ENCODE measurements at regions not wholly inside any gene's neighbourhood (a gene's known extent, or its start where the extent isn't known, plus 50 kb on each side); places are given as distances from the start of the nearest gene placed in this dataset.

DNA sequence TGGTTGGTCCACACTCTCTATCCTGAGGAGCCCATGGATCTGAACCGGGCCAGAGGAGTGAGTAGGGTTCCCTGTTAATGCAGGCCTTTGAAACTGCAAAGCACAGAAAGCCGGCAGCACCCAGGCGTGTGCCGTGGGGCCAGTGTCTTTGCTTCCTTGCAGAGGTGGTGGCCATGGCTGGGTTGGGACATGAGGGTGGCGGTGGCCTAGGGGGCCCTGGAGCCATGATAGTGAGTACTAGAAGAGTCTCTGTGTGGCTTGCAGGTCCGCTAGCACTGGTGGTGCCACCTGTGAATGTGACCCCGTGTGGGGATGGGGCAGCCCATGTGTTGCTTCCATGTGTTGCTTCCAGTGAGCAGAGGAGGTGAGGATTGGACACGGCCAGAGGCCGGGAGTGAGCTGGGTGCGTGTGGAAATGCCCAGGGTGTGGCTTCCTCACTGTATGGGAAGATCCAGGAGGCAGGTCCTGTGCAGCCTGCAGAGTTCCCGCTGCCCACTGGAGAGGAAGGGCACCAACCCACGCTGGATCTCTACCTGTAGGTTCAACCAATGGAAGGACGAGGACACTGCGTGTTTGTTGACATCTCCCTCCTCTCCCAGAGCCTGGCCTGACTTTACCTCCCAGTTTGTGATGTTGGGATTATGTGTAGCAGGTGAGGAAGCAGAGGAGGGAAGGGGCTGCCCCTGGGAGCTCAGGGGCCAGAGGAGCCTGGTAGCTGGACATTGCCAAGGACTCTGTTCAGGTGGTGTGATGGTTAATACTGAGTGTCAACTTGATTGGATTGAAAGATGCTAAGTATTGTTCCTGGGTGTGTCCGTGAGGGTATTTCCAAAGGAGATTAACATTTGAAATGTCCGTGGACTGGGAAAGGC lies 796.6 kb downstream of the TBC1D22A start:
- Histone ChIP-seq H3K4me3 (no peak overlapping the region), H3K36me3 (no peaks in the 10 kb centered on the region), H3K4me1 (no peaks in the 10 kb centered on the region), H3K9me3 (no peaks in the 10 kb centered on the region), H3K27ac (no peak overlapping the region), H3K27me3 (no peaks in the 10 kb centered on the region)
- peak; percentile 32 for DNase-seq (ENCODE audit: low spot score)
- TF ChIP-seq CTCF (IDR thresholded peaks at IDR 0.05), result no peak

- no peak for DNase-seq (ENCODE audit: low spot score)
- H3K27me3 ChIP-seq, result no peaks in the 10 kb centered on the region
- TF ChIP-seq CTCF (IDR thresholded peaks at IDR 0.05), result no peak
- H3K9me3 ChIP-seq, result no peaks in the 10 kb centered on the region
- no peaks in the 10 kb centered on the region for H3K4me1 ChIP-seq
- no peak overlapping the region for H3K27ac ChIP-seq
- no peaks in the 10 kb centered on the region for H3K36me3 ChIP-seq
- no peak overlapping the region for H3K4me3 ChIP-seq
Observed at GRCh38 chr22:47556473-47556872, 794.0 kb downstream of the TBC1D22A start.

GRCh38 chr22:47553436-47553835 lies 791.0 kb downstream of the TBC1D22A start:
- TF ChIP-seq CTCF (IDR thresholded peaks at IDR 0.05), result no peak

DNA sequence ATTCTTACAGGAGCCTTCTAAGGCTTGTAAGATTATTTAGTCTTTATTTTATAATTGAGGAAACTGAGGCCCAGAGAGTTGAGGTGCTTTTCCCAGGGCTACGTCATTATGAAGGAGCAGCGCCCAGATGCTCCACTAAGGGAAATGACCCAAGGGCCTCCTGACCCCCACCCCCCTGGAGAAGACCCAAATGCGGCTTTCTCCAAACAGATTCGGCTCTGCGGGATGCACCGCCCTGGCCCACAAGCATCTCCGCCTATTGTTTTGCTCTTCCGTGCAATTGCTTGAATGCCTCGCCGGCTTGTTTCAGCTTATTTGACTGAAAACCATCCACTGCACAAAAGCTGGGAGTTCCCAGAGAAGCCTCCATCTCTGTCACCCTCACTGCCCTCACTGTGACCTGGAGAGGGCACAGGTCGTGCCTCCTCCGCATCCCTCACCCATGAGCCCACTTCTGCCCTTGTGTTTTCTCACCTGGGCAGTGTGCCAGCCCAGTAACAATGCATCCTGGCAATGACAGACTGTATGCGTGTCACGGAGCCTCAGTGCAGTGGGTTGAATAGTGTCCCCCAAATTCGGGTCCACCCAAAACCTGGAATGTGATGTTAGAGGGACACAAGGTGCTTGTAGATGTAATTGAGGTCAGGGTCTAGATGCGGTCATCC lies 790.2 kb downstream of the TBC1D22A start:
- no peaks in the 10 kb centered on the region for H3K27me3 ChIP-seq
- no peak overlapping the region for H3K4me3 ChIP-seq
- peak; percentile 30 for DNase-seq (ENCODE audit: low spot score)
- no peaks in the 10 kb centered on the region for H3K4me1 ChIP-seq
- H3K27ac ChIP-seq, result no peak overlapping the region
- no peaks in the 10 kb centered on the region for H3K36me3 ChIP-seq
- TF ChIP-seq CTCF (IDR thresholded peaks at IDR 0.05), result no peak
- H3K9me3 ChIP-seq, result no peaks in the 10 kb centered on the region

More at GRCh38 chr22:47553436-47553835, 791.0 kb downstream of the TBC1D22A start:
- H3K36me3 ChIP-seq, result no peaks in the 10 kb centered on the region
- no peaks in the 10 kb centered on the region for H3K4me1 ChIP-seq
- no peaks in the 10 kb centered on the region for H3K9me3 ChIP-seq
- H3K27ac ChIP-seq, result no peak overlapping the region
- no peak overlapping the region for H3K4me3 ChIP-seq
- no peaks in the 10 kb centered on the region for H3K27me3 ChIP-seq
- DNase-seq (ENCODE audit: low spot score), result peak; percentile 49

DNA sequence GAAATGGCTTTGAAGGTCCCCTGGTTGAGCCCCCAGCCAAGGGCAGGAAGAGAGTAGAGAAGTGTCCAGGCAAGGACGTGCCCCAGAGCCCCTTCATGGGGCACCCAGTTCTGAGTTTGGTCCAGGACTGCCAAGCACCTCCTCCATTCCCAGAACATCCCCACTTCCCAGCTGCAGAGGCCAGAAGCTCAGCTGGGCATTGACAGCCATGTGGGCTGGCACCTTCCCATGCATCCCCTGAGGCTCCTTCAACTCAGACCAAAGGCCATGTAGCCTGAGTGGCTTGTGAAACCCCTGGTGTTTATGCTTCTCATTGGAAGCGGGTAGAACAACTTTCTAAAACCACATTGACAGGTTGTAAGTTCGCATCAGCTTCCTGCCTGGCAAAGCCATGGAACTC lies 789.6 kb downstream of the TBC1D22A start:
- H3K4me1 ChIP-seq, result no peaks in the 10 kb centered on the region
- no peaks in the 10 kb centered on the region for H3K27me3 ChIP-seq
- H3K27ac ChIP-seq, result no peak overlapping the region
- no peaks in the 10 kb centered on the region for H3K36me3 ChIP-seq
- no peak overlapping the region for H3K4me3 ChIP-seq
- DNase-seq (ENCODE audit: low spot score), result peak; percentile 13
- H3K9me3 ChIP-seq, result no peaks in the 10 kb centered on the region
- TF ChIP-seq CTCF (IDR thresholded peaks at IDR 0.05), result no peak

All from right atrium auricular region (tissue), 2 donors.